HG03520 (cell line): ENCODE measurements at regions not wholly inside any gene's neighbourhood (a gene's known extent, or its start where the extent isn't known, plus 50 kb on each side); places are given as distances from the start of the nearest gene placed in this dataset.

Experiments
- ATAC-seq: cut with Tn5 transposase; IDR thresholded peaks from one replicate; pipeline ENCODE4 v1.9.1; 2021; ENCODE audit warnings: mild to moderate bottlenecking, moderate library complexity; ENCODE audit not compliant: unreplicated experiment

DNA sequence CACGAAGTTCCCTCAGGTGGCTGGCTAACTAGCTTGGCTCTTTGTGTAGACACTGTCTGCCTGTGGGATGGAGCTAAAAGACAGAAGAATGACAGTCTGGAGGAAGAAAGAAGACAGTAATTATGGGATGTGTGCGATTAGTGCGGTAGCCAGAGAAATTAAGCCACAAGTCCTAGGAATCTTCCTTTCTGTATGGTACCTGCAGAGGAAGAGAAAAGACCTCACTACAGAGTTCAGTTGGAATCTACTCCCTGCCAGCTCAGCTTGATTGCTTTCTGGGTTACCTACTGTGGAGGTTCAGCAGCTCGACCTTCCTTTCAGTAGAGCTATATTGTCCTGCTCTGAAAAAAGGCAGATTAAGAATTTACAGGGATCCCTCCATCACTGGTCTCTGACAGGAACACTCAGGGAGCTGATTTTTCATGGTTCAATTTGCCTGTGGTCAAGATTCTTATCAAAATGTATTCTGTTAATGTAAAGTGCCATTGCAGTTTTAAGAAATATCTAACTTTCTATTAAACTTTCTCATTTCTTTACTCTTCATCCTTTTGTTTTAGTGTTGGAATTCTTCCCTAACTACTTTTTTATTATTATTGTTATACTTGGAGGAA, 187.2 kb downstream of the CENPW start:
- ATAC-seq, result no peak

DNA sequence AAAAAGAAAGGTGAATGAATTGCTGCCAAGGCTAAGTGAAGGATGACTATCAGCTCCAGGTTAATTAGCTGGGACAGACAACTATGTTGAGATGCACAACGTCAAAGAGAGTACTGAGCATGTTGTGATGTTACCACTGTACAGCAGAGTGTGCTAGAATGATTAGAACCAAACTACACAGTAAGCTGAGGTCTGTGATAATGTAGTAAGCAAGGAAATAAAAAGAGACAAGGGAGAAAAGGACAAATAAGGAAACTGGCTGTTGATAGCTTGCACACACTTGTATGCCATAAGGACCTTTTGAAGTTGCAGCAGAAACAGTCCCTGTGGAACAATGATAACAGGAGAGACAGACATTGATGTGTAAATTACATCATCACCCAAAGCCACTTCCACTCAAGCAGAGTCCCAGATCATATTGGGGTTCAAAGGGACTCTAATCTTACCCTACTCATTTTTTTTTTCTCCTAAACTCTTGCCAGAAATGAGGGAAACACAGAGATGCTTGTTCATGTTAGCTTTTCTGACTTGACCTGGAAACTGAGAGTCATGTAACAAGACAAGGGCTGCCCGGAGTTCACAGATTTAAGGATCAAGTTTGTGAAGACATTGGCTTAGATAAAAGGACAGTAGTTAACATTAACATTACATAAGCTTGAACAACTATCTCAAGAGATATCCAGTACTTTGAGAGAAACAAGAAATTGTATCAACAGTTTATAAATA, 189.9 kb downstream of the CENPW start:
- no peak for ATAC-seq

DNA sequence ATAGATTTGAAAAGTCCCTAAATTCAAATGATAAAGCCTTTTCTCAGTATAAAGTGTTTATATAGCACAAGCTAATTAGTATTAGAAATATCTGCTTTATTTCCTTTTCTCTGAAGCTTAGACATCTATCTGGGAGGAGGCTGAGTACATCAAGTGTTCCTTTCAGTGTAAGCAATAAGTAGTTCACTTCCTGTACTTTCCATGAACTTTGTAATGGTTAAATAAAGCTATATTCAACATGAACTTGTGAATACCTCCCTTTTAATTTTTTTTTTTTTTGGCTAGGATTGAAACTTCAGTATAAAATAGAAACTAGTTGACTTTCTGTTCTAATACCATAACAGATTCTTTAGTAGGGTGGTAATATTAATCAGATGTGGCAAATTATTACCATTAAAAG, 190.9 kb downstream of the CENPW start:
- no peak for ATAC-seq

DNA sequence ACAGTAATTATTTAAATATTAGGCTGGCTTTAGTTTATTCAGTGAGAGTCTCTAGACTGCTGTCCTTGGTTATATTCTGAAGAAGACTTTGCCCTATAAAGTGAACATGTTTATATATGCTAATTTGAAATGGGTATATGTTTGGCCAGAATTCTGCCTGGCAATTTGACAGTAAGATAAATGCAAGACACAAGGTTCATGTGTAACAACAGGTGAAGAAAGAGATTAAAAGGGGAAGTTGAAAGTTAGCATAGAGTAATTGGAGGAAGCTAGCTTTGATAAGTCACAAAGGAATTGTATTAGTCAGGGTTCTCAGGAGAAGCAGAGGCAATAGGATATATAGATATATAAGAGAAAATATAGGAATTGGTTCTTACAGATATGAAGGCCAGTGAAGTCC, 191.4 kb downstream of the CENPW start:
- no peak for ATAC-seq

DNA sequence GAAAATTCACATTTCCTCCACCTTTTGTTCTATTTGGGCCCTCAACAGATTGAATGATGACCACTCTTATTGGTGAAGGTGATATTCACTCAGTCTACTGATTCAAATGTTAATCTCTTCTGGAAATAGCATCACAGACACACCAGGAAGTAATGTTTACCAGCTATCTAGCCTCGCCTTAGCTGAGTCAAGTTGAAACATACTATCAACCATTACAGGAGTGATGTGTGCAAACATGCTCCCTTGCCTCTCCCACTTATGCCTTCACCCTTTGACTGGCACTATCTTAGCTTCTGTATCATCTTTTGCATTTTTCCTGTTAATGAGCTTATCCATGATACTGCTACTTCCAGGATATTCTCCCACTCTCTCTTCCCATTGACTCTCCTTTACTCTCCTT, 191.9 kb downstream of the CENPW start:
- peak; percentile 70 for ATAC-seq

DNA sequence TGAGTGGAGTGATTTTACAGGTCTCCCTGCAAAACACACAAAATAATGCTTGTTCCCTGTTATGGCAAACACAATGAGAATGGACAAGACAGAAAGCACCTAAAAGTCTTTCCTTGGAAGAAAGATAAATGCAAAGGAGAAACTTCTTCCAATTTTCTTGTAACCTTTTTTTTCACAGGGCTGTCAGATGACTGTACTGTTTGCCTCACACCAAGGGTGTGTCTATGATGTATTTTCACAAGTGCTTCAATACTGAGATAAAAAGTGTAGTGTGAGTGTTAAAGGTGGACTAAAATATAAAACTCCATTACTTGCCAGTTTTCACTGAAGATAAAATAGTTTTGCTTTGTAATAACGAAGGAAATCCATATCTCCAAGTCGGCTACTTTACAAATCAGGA, 194.5 kb downstream of the CENPW start:
- no peak for ATAC-seq

DNA sequence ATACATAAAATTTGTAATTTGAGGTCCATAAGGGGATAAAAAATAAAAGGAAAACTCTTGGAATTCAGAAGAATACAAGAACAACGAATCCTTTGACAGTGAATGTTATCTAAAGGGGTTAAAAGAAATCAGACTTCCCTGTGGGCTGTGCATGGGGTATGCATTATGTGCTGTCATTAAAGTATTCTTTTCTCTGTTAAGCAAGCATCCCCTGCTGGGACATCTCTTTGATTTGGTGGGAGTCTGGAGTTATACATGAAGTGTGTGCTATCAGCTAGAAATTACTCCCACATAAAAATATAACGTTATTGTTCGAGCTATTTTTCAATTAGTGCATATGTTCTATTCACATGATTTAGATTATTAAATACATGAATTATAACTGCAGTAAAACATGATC, 195.2 kb downstream of the CENPW start:
- no peak for ATAC-seq

DNA sequence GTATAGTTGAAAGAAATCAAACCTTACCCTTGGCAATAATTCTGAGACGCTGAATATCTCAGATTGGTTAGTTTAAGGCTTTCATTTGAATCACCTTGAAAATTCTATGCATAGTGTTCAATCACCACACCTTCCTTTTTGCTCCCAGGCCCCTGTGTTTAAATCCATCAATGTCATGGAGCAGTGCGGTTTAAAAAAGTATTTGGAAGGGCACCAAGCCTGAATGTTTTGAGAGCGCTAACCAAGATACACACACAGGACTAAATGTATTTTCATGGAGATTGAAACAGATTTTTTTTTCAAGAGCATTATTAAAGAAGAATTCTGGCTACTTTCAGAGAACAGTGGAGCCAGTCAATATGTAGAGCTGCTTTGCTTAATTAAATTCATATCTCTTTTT, 195.7 kb downstream of the CENPW start:
- no peak for ATAC-seq

DNA sequence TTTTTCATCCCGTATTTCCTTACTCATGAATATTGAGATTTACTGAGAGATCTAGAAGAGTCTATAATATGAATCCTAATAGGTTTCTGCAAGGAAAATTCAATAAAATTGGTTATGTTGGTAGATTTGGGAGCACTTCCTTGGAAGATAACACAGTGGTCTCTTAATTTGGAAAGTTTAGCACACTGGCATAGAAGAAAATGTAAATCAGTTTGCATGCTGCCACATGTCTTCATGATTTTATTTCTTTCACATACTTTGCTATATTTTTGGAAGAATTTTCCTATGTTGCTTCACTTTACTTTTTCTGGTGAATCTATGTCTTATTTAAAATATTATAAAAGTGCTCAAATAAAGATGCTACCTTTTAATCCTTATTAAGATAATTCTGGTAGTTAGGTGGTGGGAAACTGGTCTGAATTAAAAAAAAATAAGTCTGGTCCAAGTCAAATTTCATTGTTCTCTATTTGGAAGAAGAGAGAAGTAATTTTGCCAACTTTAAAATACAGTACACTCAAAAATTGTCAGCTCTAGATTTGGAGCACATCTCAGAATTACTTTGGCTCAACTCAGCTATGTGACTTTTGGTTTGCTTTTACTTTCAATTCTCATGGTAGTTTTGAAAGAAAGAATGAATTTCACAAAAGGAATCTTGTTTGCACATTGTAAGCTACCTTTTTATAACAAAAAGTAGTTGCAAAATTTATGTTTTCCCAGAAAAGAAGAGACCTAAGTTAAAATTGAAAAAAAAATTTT, 197.3 kb downstream of the CENPW start:
- ATAC-seq, result no peak

DNA sequence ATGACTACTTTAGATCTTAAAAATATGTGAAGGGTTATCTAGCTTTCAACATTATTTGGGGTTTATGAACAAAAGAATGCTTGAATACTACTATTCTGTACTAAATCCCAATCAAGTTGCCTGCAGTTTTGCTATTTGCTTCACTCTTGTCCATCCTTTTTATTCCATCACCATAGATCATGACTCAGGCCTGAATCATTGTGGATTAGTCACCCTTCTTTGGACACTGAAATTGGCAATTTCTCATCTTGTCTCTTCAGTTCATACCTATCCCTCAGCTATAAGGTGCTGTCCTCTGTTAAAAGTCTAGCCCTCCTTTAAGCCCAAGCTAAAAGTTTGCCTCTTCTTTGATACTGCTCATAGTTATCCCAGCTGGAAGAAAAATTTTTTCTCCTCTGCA, 199.1 kb downstream of the CENPW start:
- no peak for ATAC-seq

DNA sequence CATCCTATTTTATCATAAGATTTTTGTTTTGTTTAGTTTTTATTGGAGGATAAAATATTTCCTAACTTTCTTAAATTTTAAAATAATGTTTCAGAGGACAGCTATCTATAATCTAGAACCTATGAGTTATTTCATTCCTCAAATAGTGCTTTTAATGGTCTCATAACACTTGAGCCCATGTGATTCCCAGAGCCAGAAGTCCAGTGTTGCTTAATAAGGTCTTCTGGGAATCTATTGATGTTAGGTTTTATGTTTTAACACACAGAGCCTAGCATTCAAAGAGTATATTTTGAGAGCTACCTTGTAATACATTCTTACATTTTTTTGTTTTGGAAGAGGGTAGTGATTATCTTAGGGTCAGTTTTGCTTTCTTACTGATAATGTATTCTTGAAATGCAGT, 200.2 kb downstream of the CENPW start:
- ATAC-seq, result no peak

DNA sequence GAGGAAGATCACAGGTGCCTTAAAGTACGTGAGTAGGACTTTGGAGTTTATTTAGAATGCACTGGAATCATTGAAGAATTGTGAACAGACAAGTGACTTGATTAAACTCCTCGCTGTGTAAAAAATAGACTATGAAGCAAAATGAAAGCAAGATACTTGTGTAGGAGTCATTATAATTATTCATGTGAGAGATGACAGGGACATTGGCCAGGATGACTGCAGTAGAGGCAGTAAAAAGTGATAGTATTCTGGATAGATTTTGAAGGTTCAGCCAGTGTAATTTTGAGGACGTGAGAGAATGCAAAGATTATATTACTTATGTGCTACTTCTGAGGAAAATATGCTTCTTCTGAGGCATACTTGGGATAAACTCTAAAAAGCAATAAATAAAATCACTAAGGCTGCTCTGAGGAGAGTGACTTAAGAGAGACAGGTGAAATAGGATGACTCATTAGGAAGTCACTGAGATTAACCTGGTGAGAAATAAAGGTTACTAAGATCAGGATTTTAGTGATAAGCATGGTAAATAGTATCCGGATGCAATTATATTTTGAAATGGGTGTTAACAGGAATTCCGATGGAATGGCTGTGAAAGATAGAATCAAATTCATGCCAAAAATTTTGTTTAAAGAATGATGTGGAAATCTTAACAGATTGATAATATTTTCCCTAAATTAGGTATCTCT, 202.0 kb downstream of the CENPW start:
- no peak for ATAC-seq

DNA sequence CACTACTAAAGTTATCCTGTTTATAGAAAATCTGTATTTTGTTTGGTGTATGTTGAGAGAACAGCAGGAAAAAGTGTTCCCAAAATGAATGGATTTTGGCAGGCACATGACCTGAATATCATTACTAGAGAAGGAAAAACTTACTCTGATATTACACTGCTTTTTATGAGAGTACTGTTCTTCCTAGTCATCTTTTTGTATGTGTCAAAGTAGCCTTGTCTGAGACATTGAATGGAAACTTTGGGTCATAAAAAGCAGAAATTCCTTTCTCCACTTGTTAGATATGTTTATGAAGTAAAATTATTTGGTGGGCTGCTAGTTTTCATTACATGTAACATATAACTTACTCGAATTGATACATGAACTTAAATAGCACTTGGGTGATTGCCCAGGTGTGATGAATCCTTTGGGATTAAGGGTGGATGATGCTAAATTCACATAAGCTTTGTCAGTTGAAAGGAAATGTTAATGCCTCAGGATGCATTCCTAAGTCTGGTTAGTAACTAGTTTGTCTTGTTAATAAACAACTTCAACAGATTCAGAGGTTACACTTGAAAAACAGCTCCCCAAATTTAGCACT, 206.7 kb downstream of the CENPW start:
- no peak for ATAC-seq

DNA sequence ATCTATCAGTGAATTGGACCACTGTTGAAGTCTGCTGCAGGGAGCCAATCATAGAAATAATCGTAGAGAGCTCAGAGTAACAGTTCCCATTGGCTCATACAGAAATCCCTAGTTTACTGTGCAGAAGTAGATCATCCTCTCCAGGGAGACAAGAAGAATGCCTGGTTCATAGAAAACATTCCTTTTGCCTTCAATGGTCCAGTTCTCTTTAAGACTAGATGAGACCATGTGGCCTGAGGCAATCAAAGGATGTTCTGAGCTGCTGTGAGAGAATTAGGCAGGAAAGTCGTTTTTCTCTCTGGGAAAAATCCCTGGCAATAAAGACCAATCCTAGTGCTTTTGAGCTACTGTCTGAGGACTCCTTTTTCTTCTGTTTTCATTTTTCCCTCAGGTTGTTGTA, 208.4 kb downstream of the CENPW start:
- no peak for ATAC-seq

DNA sequence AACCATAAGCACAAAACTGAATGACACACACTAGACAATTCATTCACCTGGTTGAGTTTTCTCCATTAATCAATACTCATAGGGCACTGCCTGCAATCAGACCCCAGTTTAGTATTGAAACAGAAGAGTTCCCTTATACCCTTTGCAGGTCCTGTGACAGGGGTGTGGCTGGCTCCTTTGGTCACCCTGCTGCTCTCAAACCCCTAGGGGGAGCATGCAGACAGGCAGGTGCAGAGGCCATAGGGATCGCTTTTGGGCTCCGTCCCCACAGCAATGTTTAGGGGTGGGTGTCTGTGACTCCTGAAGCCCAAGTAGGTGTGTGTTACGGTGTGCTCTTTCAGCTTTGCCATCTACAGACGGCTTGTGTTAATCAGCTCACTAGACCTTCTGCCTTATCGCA, 210.4 kb downstream of the CENPW start:
- peak; percentile 47 for ATAC-seq

DNA sequence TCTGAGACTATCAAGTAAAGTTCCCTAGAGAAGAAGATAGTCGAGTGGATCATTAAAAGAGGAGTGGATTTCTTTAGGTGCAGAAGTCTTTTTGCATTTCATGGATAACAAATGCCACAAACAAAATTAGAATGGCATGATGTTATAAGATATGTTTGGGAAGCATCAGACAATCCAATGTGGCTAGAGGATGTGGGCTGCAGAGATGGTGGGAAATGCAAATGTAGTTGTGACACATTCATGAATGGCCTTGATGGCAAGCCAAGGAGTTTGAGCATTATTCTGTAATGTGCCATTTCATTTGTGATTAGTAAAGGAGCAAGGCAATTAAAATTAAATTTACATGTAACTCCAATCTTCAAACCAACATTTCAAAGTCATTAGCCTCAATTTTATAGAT, 211.9 kb downstream of the CENPW start:
- no peak for ATAC-seq

DNA sequence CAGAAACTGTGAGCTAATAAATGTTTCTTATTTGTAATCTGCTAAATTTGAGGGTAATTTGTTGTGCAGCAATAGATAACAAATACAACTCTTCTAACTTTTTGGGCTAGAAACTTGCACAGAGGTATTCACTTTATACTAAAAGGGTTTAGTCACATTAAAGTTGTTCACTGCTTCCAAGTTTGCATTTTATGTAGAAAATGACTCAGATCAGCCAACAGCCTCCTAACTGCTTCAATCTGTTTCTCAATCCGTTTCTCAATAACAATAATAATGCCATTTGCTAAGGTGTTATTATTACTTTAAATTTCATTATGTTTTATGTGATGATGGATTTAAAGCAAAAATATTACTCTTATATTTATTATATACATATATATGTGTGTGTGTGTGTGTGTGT, 213.9 kb downstream of the CENPW start:
- ATAC-seq, result no peak

DNA sequence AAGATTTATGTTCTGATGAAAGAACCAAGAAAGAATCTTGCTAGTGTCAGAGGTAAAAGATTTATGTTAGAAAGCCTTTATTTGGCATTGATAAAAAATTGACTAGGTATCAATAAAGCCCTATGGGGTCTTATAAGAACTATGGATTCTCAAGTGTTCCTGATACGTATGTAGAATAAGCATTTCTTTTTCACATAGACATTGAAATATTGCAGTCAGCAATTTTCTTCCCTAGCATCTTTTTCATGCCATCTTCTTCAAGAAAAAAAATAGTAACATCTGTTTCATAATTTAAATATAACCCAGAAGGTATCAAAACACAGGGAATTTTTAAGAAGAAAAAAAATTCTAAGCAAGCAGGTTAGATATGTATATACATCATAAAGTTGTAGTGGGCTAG, 230.6 kb downstream of the CENPW start:
- ATAC-seq, result no peak

DNA sequence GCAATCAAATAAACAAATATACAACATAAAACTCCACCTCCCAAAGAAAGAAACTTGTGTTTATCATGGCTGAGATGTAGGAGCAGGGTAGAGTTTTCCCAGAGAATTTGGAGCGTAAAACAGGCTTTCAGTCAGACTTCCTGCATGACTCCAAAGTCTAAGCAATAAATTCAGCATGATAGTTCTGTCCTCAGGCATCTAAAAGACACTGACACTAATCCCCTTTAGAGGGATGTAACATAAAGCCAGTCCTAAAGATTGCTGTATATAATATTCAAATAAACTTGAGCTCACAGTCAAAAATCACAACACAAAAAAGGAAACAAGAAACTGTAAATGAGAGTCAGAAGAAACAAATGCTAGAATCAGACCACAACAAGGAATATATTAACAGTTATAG, 234.4 kb downstream of the CENPW start:
- no peak for ATAC-seq

DNA sequence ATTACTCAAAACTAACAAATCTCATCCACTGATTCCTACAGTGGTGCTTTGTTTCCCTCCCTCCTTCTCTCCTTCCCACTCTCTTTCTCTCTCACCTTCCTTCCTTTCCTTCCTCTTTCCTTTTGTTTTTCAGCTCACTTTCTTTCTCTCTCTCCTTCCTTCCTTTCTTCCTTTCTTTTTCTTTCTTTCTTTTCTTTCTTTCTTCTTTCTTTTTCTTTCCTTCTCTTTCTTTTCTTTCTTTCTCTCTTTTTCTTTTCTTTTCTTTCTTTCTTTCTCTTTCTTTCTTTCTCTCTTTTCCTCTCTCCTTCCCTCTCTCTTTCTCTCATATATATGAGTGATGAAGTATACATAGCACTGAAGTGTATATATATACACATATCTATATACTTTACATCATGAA, 241.4 kb downstream of the CENPW start:
- no peak for ATAC-seq

DNA sequence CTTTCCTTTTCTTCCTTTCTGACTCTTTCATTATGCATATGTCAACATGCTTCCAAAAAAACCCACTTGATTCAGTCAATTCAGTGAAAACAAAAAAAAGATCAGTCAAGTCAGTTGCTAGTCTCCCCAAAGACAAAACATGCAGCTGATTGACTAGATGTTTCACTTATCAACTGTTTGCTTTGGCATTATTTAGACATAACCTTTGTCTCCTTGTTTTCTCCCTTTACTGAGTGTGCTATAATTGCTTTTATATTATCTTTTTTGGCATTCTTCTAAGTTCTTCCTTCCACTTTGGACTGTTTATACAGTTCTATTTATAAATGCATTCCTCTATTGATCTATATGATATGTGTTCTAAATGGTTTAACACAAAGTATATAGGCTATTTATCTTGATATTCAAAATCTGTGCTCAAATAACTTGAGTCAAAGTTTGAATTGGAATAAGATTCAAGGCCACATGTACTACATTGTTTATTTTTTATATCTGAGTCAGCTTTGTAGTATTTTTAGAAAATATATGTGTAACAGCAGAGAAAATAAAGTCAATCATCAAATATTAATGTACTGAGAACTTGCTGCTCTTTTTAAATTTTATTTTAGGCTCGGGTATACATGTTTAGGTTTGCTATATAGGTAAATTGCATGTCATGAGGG, 260.5 kb downstream of the CENPW start:
- ATAC-seq, result no peak
